ENCODE measurements at regions not wholly inside any gene's neighbourhood (a gene's known extent, or its start where the extent isn't known, plus 50 kb on each side); places are given as distances from the start of the nearest gene placed in this dataset.

GRCh38 chr15:95169541-95170459 is 938.4 kb downstream of the MCTP2 start:
- no peak for TF ChIP-seq CTCF (conservative IDR thresholded peaks at IDR 0.05; ENCODE audit: low read depth, low read length)
- TF ChIP-seq EZH2 (IDR thresholded peaks at IDR 0.05; ENCODE audit: borderline replicate concordance, low read depth, low read length, poor library complexity, severe bottlenecking) = no peak
